Islet precursor cell (in vitro differentiated cells): ENCODE measurements at regions not wholly inside any gene's neighbourhood (a gene's known extent, or its start where the extent isn't known, plus 50 kb on each side); places are given as distances from the start of the nearest gene placed in this dataset.

Experiments
- DNase-seq: peaks from one replicate; pipeline ENCODE4 v3.0.0-alpha.2; 2018

DNA sequence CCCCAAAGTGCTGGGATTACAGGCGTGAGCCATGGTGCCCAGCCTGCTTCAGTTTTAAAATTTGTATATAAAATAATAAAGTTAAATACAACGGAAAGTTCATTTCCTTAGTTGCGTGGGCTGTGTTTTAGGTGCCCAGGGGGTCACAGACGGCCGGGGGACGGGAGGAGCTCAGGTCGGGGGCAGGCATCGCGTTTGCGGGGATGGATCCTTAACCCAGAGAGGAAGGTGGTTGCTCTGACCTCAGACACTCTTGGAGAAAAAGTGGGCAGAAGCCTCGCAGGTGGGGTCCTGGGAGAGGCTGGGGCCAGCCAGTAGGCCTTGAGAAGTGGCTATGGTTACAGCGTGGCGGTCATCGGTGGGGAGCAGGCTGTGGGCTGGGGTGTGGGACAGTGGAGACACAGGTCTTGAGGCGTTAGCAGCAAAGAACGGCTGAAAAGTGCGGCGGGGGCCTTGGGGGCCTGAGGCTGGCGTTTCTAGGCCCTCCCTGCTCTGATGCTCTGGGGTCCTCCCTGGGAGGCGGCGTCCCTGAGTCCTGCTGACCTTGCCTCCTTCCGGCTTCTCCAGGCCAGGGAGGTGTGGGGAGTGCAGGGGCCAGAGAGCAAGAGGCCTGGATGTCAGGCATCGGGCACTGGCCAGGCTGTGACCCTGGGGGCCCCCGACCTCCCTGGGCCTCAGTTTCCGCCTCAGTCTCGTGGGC lies 54.4 kb downstream of the UNCX start:
- DNase-seq: no peak

- no peak for DNase-seq
Observed at GRCh38 chr7:1287752-1288201, 55.1 kb downstream of the UNCX start.

- DNase-seq: no peak
Observed at GRCh38 chr7:1288390-1288995, 55.8 kb downstream of the UNCX start.

GRCh38 chr7:1288996-1289551 lies 56.4 kb downstream of the UNCX start:
- DNase-seq: no peak

DNA sequence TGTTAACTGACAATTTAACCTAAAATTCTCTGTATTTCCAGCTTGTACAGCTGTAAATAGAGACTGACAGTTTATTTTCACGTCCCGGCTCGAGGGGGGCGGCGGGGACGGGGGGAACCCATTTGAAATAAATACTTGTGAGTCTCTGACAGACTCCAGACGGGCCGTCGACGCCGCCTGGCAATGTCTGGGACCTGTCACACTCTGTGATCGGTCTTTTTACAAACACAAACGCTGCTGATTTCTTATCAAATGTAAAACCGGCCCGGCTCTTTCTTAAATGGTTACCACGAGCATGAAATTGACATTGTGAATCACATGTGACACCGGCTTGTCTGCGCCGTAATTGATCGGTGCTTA lies 57.0 kb downstream of the UNCX start:
- DNase-seq: peak; percentile 82

DNA sequence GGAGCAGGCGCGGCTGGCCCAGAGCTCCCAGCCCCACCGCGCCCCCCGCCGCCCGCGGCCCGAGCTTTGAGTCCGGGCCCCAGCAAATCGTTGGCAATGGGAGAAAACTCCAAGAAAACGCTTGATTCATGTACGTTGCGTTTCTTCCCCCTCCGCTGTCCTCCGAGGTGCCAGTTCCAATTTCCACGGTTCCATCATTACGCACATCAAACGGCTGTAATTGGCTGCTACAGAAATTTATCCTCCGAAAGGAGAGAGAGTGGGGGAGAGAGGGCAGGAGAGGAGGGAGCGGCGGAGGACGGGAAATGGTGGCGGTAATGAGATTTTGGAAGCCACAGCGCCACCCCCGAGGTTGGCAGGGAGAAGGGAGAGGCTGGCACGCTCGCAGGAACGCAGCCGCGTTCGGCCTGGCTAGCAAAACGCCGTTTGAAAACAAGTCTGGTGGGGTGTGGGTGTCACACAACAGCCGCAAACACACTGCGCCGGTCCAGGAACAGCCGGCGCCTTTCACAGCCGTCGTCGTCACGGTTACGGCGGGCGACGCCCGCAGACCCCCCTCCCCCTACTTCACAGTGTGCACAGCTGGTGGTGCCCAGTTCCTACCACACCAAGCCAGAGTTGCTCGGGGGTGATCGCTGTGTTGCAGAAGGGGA lies 57.5 kb downstream of the UNCX start:
- no peak for DNase-seq

DNA sequence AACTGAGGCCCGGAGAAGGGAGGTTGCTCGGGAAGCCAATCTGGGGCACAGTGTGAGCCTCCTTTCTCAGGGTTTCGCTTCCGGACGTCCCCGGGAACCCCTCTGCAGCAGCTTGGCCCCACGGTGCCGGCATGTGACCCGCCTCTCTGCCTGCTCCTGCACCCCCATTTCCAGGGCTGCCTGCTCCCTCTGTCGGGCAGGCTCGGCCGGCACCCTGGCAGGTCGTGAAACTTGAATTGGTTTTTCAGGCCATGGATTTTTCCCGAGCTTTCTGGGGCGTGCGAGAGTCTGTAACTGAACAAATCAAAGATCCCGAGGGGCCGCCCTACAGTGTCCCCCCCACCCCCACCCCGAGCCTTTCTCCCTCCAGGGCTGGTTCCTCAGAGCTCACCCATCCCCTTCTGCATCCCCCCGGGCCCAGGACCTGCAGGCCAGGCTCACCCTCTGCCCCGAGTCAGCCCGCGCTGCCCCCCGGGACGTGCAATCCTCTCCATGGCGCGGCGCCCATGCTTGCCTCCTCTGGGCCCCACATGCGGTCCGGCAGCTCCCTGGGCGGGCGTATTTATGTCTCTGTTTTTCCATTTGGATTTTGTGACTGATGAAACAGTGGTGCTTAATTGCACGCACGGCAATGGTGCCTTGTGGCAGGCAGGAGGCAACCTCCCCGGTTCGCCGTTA lies 58.1 kb downstream of the UNCX start:
- no peak for DNase-seq

DNA sequence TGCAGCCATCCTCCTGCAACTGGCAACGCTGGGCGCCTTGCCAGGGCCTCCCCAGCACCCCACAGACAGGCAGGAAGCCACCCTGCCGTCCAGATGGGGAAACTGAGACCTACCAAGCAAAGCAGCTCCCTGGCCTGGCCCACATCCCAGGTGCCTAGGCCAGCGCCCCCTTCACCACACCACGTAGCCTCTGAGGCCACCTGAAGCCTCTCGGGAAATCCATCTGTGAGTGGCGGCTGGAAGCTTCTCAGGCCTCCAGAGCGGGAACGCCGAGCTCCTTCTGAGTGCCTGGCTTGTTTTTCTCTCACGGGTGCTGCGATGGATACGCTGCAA lies 58.7 kb downstream of the UNCX start:
- no peak for DNase-seq

DNA sequence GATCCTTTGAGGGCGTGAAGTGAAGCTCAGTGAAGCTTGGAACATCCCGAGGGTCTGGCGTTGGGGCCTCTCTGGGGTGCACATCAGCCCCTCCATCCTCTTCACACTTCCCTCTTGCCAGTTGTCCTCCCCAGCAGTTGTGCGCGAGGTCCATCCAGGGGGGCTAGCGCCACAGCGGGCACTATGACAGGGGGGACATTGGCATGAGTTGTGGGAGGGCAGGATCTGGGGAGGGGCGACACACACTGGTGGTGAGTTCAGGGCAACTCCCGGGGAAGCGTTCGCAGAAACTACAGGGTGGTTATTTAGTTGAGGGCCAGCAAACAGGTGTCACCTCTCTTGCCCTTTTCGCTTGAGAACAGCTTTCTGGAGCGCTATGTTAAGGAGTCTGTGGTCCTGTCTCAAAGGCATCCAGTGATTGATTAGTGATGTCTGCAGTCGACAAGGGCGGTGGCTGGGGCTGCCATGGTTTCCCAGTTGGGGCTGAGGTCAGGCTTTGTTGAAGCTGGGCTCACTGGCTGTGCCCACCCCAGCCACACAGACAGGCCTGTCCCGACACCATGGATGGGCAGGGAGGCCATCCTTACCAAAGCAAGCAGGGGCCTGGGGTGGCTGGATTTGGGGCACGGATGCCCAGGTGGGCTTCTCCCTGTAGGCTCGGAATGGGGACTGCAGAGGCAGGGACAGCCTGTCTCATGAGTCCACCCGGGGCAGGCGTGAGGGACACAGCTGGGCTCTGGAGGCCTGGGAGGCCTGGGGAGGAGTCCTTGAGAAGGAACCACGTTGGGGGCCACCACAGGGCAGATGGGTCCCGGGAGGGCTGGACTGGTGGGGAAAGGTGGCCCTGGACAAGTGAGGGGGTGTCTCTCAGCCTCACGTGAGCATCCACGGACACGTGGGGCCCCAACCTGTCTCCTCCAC lies 59.4 kb downstream of the UNCX start:
- no peak for DNase-seq

- DNase-seq: no peak
Observed at GRCh38 chr7:1292972-1293830, 60.5 kb downstream of the UNCX start.

GRCh38 chr7:1293950-1294411 lies 61.3 kb downstream of the UNCX start:
- no peak for DNase-seq

DNA sequence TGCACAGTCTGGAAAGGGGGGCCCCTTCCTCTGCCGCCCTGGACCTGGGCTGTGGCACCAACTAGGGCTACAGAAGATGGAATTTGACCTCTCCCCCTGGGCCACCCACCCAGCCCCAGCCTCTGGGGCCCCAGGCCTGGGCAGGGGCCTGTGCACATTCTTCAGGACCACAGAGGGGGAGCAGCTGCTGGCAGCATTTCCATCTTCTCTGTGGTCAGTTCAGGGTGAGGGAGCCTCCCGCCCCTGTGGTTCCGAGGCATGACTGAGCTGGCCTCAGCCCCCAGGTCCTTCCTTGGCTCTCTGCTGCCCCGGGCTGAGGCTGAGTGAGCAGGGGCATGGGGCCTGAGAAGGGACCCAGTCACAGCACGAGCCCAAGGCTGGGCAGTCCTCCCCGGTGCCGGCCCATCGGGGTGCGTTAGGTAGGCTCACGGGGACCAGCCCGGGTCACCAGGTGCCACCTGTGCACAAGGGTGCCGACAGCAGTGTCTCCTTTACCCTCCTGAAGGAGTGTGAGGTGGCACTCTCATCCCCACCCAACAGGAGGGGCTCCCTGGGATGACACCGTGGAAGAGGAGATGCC lies 63.2 kb downstream of the UNCX start:
- no peak for DNase-seq

DNA sequence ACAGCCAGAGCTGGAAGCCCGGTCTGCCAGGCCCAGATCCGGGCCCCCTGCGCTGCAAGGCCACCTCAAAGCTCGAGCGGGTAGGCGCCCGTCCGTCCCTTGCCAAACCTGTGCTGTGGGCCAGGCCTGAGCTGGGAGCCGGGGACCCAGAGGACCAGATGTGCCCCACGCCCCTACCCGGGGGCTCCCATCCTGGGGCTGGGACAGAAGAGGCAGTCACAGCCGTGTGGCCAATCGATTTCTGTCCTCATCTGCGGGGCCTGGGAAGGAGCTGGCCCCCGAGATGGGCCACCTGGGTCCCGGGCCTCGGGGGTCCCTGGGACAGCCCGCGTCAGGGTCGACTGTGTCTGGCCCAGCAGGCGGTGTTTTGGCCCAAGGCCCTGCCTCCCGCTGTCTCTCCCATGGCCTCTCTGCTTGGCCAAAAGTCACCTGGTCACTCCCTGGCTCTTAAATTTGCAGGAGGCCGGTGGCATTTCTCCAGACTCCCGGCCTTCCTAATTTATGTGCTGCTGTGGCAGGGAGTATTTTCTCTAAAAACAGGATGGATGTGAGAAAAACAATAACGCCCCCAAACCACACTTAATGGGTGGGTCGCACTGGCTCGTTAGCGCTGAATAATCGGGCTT lies 63.8 kb downstream of the UNCX start:
- DNase-seq: no peak

DNA sequence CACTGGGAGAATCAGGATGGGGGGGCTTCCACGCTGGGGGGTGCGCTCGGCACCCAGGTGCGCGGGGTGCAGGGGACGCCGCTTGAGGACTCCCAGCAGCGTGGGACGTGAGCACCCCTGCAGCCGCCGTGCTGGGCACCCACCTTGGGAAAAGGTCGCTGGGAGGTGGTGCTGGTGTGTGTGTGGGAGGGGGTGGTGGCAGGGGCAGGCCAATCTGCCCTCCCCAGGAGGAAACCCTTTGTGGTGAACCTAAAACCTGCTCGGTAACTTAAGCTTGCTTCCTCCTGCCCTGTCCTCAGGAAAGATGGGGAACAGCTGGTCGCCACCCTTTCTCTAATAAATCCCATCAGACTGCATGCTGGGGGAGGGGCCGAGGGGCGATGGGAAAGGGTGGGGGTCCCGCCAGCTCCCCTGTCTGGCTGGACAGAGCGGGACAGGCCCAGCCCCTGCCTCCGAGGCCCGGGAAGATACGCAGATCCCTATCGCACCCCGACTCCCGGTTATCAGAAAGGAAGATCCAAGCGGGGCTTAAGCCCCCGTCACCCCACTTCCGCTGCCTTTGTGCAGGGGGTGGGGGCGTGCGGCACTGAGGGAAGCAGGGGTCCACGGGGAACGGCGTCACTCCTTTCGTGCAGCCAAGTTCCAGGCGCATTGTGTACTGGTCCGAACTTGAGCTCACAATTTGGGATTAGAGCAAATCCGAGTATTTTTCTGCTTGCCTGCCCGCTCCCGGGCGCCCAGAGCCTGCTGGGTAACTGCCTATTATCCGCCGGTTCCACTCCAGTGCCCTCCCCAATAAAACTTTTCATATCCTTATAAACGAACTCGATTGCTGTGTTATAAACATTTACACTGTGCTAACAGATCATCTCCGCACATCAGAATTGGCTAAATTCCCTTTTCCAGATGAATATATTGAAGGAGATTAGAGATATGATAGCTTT lies 64.6 kb downstream of the UNCX start:
- no peak for DNase-seq

GRCh38 chr7:1298051-1298930 lies 65.6 kb downstream of the UNCX start:
- no peak for DNase-seq

GRCh38 chr7:1298931-1299885 lies 66.5 kb downstream of the UNCX start:
- DNase-seq: no peak

GRCh38 chr7:1300206-1300605 lies 67.5 kb downstream of the UNCX start:
- no peak for DNase-seq
